Activated CD4-positive, alpha-beta T cell treated with anti-CD3 and anti-CD28 coated beads, Interleukin-2, amount 50 U/mL, for 48 hours (primary cell): ENCODE measurements at regions not wholly inside any gene's neighbourhood (a gene's known extent, or its start where the extent isn't known, plus 50 kb on each side); places are given as distances from the start of the nearest gene placed in this dataset.
"Not testable (repeated sequence)": the region's sequence is repeated elsewhere in the genome, so short reads cannot be mapped to it uniquely, and the experiment has no call there.

Experiments
- DNase-seq, 2 experiments: peaks; one replicate each; pipeline ENCODE4 v3.0.0-alpha.2; 2020

GRCh38 chr14:87034680-87035079 is 958.3 kb downstream of the GALC start:
- DNase-seq, result no peak

- DNase-seq, result no peak
These were observed 962.8 kb downstream of the GALC start for GRCh38 chr14:87030197-87030596.

GRCh38 chr14:87020106-87020505 is 972.9 kb downstream of the GALC start:
- not testable (repeated sequence) for DNase-seq

- no peak for DNase-seq
These were observed 974.7 kb downstream of the GALC start for GRCh38 chr14:87018294-87018693.

GRCh38 chr14:87017335-87017734 is 975.6 kb downstream of the GALC start:
- no peak for DNase-seq

GRCh38 chr14:87014856-87015255 is 978.1 kb downstream of the GALC start:
- no peak for DNase-seq

- DNase-seq, result no peak
These were observed 979.4 kb downstream of the GALC start for GRCh38 chr14:87013583-87013982.

- no peak for DNase-seq
These were observed 984.0 kb downstream of the GALC start for GRCh38 chr14:87008965-87009364.

- DNase-seq, result no peak
These were observed 987.7 kb downstream of the GALC start for GRCh38 chr14:87005280-87005679.

GRCh38 chr14:87002776-87003175 is 990.2 kb downstream of the GALC start:
- no peak for DNase-seq

- DNase-seq, result no peak
These were observed 991.6 kb downstream of the GALC start for GRCh38 chr14:87001333-87001732.

GRCh38 chr14:87000081-87000480 is 992.9 kb downstream of the GALC start:
- no peak for DNase-seq

GRCh38 chr14:86999036-86999435 is 993.9 kb downstream of the GALC start:
- DNase-seq, result no peak

- DNase-seq, result no peak
These were observed 995.7 kb downstream of the GALC start for GRCh38 chr14:86997271-86997670.

- DNase-seq, result no peak
These were observed 1002.6 kb downstream of the GALC start for GRCh38 chr14:86990396-86990795.

GRCh38 chr14:86989285-86989684 is 1003.7 kb downstream of the GALC start:
- DNase-seq, result no peak

- DNase-seq, result no peak
These were observed 1005.0 kb downstream of the GALC start for GRCh38 chr14:86987966-86988365.

GRCh38 chr14:86973177-86973576 is 1019.8 kb downstream of the GALC start:
- DNase-seq, result no peak

- no peak for DNase-seq
These were observed 1021.7 kb downstream of the GALC start for GRCh38 chr14:86971292-86971691.

GRCh38 chr14:86961106-86961716 is 1031.8 kb downstream of the GALC start:
- no peak for DNase-seq

GRCh38 chr14:86955771-86956354 is 1037.1 kb downstream of the GALC start:
- DNase-seq, result no peak

GRCh38 chr14:86954623-86955022 is 1038.4 kb downstream of the GALC start:
- DNase-seq, result no peak

GRCh38 chr14:86946446-86946845 is 1046.5 kb downstream of the GALC start:
- DNase-seq, result no peak

GRCh38 chr14:86944434-86944833 is 1048.5 kb downstream of the GALC start:
- DNase-seq, result no peak
